ENCODE measurements at regions not wholly inside any gene's neighbourhood (a gene's known extent, or its start where the extent isn't known, plus 50 kb on each side); places are given as distances from the start of the nearest gene placed in this dataset.

GRCh38 chr1:227459977-227460376 lies 103.4 kb upstream of the ZNF678 start:
- TF ChIP-seq TRIM28 (IDR thresholded peaks at IDR 0.05; ENCODE audit: borderline replicate concordance, low read length) = no peak
- TF ChIP-seq PRDM6 (tag by site-specific recombination; IDR thresholded peaks at IDR 0.05) = peak; percentile 75
- no peak for TF ChIP-seq CTCF (tag by site-specific recombination; IDR thresholded peaks at IDR 0.05)
